KMS-11 (cell line): ENCODE measurements at regions not wholly inside any gene's neighbourhood (a gene's known extent, or its start where the extent isn't known, plus 50 kb on each side); places are given as distances from the start of the nearest gene placed in this dataset.

ENCODE experiments used
- H2AFZ ChIP-seq: fragments of 200-600 bp; sonication (generic); 2 replicates; pipeline ENCODE4 v1.6.1; 2016; ENCODE audit warnings: antibody characterized with exemption, mixed run types, low read depth
- H3K27ac ChIP-seq: fragments of 200-600 bp; sonication (generic); 2 replicates; pipeline ENCODE4 v1.6.1; 2016; ENCODE audit warnings: mild to moderate bottlenecking, mixed run types
- H3K27me3 ChIP-seq: fragments of 200-600 bp; sonication (generic); 2 replicates; pipeline ENCODE4 v1.6.1; 2017; ENCODE audit warnings: mild to moderate bottlenecking, low read depth, mixed run types, moderate library complexity; ENCODE audit not compliant: insufficient read depth
- H3K36me3 ChIP-seq: fragments of 200-600 bp; sonication (generic); 2 replicates; pipeline ENCODE4 v1.6.1; 2017; ENCODE audit warnings: mild to moderate bottlenecking, mixed run types; ENCODE audit not compliant: insufficient read depth
- H3K4me1 ChIP-seq: fragments of 200-600 bp; sonication (generic); 2 replicates; pipeline ENCODE4 v1.6.1; 2016; ENCODE audit warnings: mild to moderate bottlenecking, low read depth, mixed run types; ENCODE audit not compliant: poor library complexity, severe bottlenecking
- H3K4me2 ChIP-seq: fragments of 200-600 bp; sonication (generic); 2 replicates; pipeline ENCODE4 v1.7.0; 2016; ENCODE audit warnings: mild to moderate bottlenecking, mixed run types
- H3K4me3 ChIP-seq: fragments of 200-600 bp; sonication (generic); IDR thresholded peaks from 2 replicates; pipeline ENCODE4 v1.6.1; 2017; ENCODE audit warnings: low read depth, low read length, mixed read lengths; ENCODE audit not compliant: insufficient read depth
- H3K79me2 ChIP-seq: fragments of 200-600 bp; sonication (generic); 2 replicates; pipeline ENCODE4 v1.6.1; 2016; ENCODE audit warnings: low read depth, mixed run types; ENCODE audit not compliant: insufficient read depth
- H3K9ac ChIP-seq: fragments of 200-600 bp; sonication (generic); 2 replicates; pipeline ENCODE4 v1.6.1; 2016; ENCODE audit warnings: mild to moderate bottlenecking, mixed run types
- H4K20me1 ChIP-seq: fragments of 200-600 bp; sonication (generic); 2 replicates; pipeline ENCODE4 v1.6.1; 2016; ENCODE audit warnings: mild to moderate bottlenecking, mixed run types; ENCODE audit not compliant: insufficient read depth
- TF ChIP-seq, protein P1 (sequence below): fragments of 200-600 bp; sonication (generic); conservative IDR thresholded peaks from 2 replicates; pipeline ENCODE4 v1.6.1; 2017; ENCODE audit warnings: low read depth, mild to moderate bottlenecking, antibody characterized with exemption, low read length, moderate library complexity, mixed read lengths

- no peak overlapping the region for H3K27ac ChIP-seq
These were observed 238.5 kb downstream of the PTGER3 start for GRCh38 chr1:70809069-70809468.

DNA sequence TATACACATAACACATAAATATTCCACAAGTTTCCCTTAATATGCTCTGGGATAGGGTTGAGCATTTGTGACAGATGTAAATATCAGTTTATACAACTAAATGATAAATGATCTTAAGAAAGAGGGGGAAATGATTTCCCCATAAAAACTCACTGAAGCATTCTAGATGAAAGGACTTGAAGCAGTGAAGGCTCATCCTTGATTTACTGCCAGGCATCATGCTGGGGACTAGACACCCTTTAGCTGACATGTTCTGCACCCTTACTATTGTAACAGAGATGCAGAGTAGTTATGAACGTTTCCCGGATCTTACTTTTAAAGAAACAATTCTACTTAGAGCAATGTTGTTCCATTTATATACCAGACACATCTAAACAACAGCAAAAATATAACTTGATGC lies 235.8 kb downstream of the PTGER3 start:
- no peak overlapping the region for H3K9ac ChIP-seq
- H3K4me2 ChIP-seq: no peak overlapping the region
- H3K27me3 ChIP-seq: no peaks in the 10 kb centered on the region
- no peaks in the 10 kb centered on the region for H4K20me1 ChIP-seq
- H3K79me2 ChIP-seq: no peaks in the 10 kb centered on the region
- no peak overlapping the region for H2AFZ ChIP-seq
- no peak overlapping the region for H3K4me3 ChIP-seq
- no peaks in the 10 kb centered on the region for H3K36me3 ChIP-seq
- no peak overlapping the region for H3K27ac ChIP-seq
- TF ChIP-seq, protein P1, sequence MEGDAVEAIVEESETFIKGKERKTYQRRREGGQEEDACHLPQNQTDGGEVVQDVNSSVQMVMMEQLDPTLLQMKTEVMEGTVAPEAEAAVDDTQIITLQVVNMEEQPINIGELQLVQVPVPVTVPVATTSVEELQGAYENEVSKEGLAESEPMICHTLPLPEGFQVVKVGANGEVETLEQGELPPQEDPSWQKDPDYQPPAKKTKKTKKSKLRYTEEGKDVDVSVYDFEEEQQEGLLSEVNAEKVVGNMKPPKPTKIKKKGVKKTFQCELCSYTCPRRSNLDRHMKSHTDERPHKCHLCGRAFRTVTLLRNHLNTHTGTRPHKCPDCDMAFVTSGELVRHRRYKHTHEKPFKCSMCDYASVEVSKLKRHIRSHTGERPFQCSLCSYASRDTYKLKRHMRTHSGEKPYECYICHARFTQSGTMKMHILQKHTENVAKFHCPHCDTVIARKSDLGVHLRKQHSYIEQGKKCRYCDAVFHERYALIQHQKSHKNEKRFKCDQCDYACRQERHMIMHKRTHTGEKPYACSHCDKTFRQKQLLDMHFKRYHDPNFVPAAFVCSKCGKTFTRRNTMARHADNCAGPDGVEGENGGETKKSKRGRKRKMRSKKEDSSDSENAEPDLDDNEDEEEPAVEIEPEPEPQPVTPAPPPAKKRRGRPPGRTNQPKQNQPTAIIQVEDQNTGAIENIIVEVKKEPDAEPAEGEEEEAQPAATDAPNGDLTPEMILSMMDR: no peak
- no peaks in the 10 kb centered on the region for H3K4me1 ChIP-seq

More at GRCh38 chr1:70809069-70809468, 238.5 kb downstream of the PTGER3 start:
- no peaks in the 10 kb centered on the region for H3K36me3 ChIP-seq
- TF ChIP-seq, protein P1: no peak
- no peaks in the 10 kb centered on the region for H3K4me1 ChIP-seq
- no peaks in the 10 kb centered on the region for H3K79me2 ChIP-seq
- H3K9ac ChIP-seq: no peak overlapping the region
- no peaks in the 10 kb centered on the region for H3K27me3 ChIP-seq
- H3K4me2 ChIP-seq: no peak overlapping the region
- H2AFZ ChIP-seq: no peak overlapping the region
- H4K20me1 ChIP-seq: no peaks in the 10 kb centered on the region
- H3K4me3 ChIP-seq: no peak overlapping the region

DNA sequence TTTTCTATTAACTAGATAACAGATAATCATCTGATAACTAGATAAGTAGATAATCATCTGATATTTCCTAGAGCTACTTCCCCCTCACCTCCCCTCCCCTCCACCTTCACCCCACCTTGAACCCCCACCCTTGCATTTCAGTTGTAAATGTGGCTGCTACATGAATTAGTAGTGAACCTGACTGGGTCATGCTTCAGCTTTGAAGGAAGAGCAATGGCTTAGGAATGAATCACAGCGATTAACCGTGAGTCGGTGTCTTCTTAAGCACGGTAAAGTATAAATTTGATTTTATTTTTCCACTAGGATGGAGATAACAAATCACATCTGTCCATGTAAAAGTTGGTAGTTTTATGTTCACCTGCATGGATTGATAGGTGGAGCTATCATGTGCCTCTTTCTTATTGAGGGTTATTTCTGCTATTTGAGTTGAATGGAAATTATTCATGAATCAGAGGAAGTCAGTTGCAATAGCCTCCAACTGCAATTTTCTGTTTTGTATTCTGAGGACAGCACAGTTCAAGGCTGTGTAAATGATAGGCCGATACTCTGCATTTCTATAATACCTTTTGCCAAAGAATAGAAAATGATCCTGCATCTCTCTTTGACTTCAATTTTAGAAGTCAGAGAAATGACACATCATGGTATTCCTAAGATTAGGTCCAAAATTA lies 235.0 kb downstream of the PTGER3 start:
- Histone ChIP-seq H3K27me3 (no peaks in the 10 kb centered on the region), H3K4me3 (no peak overlapping the region), H3K9ac (no peak overlapping the region), H3K4me1 (no peaks in the 10 kb centered on the region), H3K27ac (no peak overlapping the region), H3K79me2 (no peaks in the 10 kb centered on the region), H4K20me1 (no peaks in the 10 kb centered on the region), H3K36me3 (no peaks in the 10 kb centered on the region), H2AFZ (no peak overlapping the region), H3K4me2 (no peak overlapping the region)
- TF ChIP-seq, protein P1: no peak

DNA sequence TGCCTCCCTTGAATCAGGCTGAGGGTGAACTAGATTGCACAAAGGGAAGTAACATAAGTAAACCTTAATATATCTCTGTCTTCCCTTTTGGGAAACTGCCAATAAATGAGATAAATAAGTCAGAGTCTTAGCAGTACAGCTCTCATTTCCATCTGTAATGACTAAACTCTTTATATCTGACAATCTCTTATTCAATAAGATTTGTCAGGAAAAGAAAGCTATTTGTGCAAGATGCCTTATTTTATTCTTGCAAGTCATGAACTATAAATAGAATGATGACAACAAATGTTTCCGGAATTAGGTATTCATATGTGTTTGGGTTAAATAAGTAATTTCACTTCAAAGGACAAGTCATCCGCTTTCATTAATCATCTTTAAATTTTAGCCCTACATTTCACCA lies 229.2 kb downstream of the PTGER3 start:
- H3K36me3 ChIP-seq: no peaks in the 10 kb centered on the region
- no peak overlapping the region for H3K4me2 ChIP-seq
- no peak overlapping the region for H3K4me3 ChIP-seq
- TF ChIP-seq, protein P1: no peak
- no peaks in the 10 kb centered on the region for H4K20me1 ChIP-seq
- H3K9ac ChIP-seq: no peak overlapping the region
- H2AFZ ChIP-seq: no peak overlapping the region
- H3K27ac ChIP-seq: no peak overlapping the region
- H3K27me3 ChIP-seq: no peaks in the 10 kb centered on the region
- H3K79me2 ChIP-seq: no peaks in the 10 kb centered on the region
- H3K4me1 ChIP-seq: no peaks in the 10 kb centered on the region
